ENCODE measurements at regions not wholly inside any gene's neighbourhood (a gene's known extent, or its start where the extent isn't known, plus 50 kb on each side); places are given as distances from the start of the nearest gene placed in this dataset.

GRCh38 chr5:112669328-112669963 lies 68.2 kb upstream of the APC start:
- DNase-seq = no peak
- intact Hi-C loops (cut with DNase I) = no loop called here

DNA sequence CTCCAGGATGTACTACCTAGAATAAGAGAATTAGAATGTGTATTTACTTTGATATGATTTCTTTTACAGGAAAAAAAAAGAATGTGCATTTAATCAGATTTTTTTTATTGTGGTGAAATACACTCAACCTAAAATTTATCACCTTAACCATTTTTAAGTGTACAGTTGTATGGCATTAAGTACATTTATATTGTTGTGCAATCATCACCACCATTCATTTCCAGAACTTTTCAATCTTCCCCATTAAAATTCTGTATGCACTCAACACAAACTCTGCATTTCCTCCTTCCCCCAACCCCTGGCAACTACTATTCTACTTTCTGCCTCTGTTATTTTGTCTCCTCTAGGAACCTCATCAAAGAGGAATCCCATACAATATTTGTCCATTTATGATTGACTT lies 66.0 kb upstream of the APC start:
- H3K27me3 ChIP-seq = no peaks in the 10 kb centered on the region
- H3K27ac ChIP-seq = no peak overlapping the region
- ATAC-seq (no peak), DNase-seq (no peak)
- no peak overlapping the region for H3K4me3 ChIP-seq
- no peaks in the 10 kb centered on the region for H3K9me3 ChIP-seq
- no peaks in the 10 kb centered on the region for H3K36me3 ChIP-seq (replicated peaks in 1 of 2; ENCODE audit: insufficient read depth in 1 of 2, low read depth in 2 of 2)
- intact Hi-C loops (cut with DNase I) = no loop called here
- no peaks in the 10 kb centered on the region for H3K4me1 ChIP-seq
- no peak for TF ChIP-seq POLR2A (IDR thresholded peaks at IDR 0.05)
- TF ChIP-seq, protein P1, sequence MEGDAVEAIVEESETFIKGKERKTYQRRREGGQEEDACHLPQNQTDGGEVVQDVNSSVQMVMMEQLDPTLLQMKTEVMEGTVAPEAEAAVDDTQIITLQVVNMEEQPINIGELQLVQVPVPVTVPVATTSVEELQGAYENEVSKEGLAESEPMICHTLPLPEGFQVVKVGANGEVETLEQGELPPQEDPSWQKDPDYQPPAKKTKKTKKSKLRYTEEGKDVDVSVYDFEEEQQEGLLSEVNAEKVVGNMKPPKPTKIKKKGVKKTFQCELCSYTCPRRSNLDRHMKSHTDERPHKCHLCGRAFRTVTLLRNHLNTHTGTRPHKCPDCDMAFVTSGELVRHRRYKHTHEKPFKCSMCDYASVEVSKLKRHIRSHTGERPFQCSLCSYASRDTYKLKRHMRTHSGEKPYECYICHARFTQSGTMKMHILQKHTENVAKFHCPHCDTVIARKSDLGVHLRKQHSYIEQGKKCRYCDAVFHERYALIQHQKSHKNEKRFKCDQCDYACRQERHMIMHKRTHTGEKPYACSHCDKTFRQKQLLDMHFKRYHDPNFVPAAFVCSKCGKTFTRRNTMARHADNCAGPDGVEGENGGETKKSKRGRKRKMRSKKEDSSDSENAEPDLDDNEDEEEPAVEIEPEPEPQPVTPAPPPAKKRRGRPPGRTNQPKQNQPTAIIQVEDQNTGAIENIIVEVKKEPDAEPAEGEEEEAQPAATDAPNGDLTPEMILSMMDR (IDR thresholded peaks at IDR 0.05) = no peak

More at GRCh38 chr5:112669328-112669963, 68.2 kb upstream of the APC start:
- no peaks in the 10 kb centered on the region for H3K9me3 ChIP-seq
- no peaks in the 10 kb centered on the region for H3K27me3 ChIP-seq
- no peaks in the 10 kb centered on the region for H3K36me3 ChIP-seq (replicated peaks in 1 of 2; ENCODE audit: insufficient read depth in 1 of 2, low read depth in 2 of 2)
- H3K27ac ChIP-seq = no peak overlapping the region
- H3K4me3 ChIP-seq = no peak overlapping the region
- ATAC-seq = no peak
- no peaks in the 10 kb centered on the region for H3K4me1 ChIP-seq
- WGBS, 2 donors = 81 to 91% methylated on average over 5 of the region's 5 CpGs
- TF ChIP-seq, protein P1 (IDR thresholded peaks at IDR 0.05) = no peak
- no peak for TF ChIP-seq POLR2A (IDR thresholded peaks at IDR 0.05)

- intact Hi-C loops (cut with DNase I) = no loop called here
- H3K27ac ChIP-seq = no peak overlapping the region
- H3K36me3 ChIP-seq (replicated peaks in 1 of 2; ENCODE audit: insufficient read depth in 1 of 2, low read depth in 2 of 2) = no peaks in the 10 kb centered on the region
- no peaks in the 10 kb centered on the region for H3K27me3 ChIP-seq
- H3K4me1 ChIP-seq = no peaks in the 10 kb centered on the region
- 43 to 68% methylated on average over 1 of the region's 1 CpG for WGBS, 2 donors
- H3K9me3 ChIP-seq = no peaks in the 10 kb centered on the region
- no peak for TF ChIP-seq POLR2A (IDR thresholded peaks at IDR 0.05)
- TF ChIP-seq, protein P1 (IDR thresholded peaks at IDR 0.05) = no peak
- no peak for DNase-seq
- H3K4me3 ChIP-seq = no peak overlapping the region
- no peak for ATAC-seq
Observed at GRCh38 chr5:112681481-112681908, 56.2 kb upstream of the APC start.

- DNase-seq = no peak
- 80 to 81% methylated on average over 3 of the region's 3 CpGs for WGBS, 2 donors
- no peaks in the 10 kb centered on the region for H3K27me3 ChIP-seq
- ATAC-seq = no peak
- no peaks in the 10 kb centered on the region for H3K9me3 ChIP-seq
- TF ChIP-seq, protein P1 (IDR thresholded peaks at IDR 0.05) = no peak
- no peak for TF ChIP-seq POLR2A (IDR thresholded peaks at IDR 0.05)
- H3K4me1 ChIP-seq = no peaks in the 10 kb centered on the region
- intact Hi-C loops (cut with DNase I) = no loop called here
- H3K36me3 ChIP-seq (replicated peaks in 1 of 2; ENCODE audit: insufficient read depth in 1 of 2, low read depth in 2 of 2) = no peaks in the 10 kb centered on the region
- no peak overlapping the region for H3K4me3 ChIP-seq
- no peak overlapping the region for H3K27ac ChIP-seq
Observed at GRCh38 chr5:112682621-112683061, 55.0 kb upstream of the APC start.

- WGBS, 2 donors = 68 to 70% methylated on average over 1 of the region's 1 CpG
- TF ChIP-seq POLR2A (IDR thresholded peaks at IDR 0.05) = no peak
- TF ChIP-seq, protein P1 (IDR thresholded peaks at IDR 0.05) = no peak
- H3K27me3 ChIP-seq = no peaks in the 10 kb centered on the region
- H3K4me3 ChIP-seq = no peak overlapping the region
- H3K36me3 ChIP-seq (replicated peaks in 1 of 2; ENCODE audit: insufficient read depth in 1 of 2, low read depth in 2 of 2) = no peaks in the 10 kb centered on the region
- DNase-seq (no peak), ATAC-seq (no peak)
- H3K9me3 ChIP-seq = no peaks in the 10 kb centered on the region
- H3K27ac ChIP-seq = no peak overlapping the region
- no peaks in the 10 kb centered on the region for H3K4me1 ChIP-seq
- intact Hi-C loops (cut with DNase I) = no loop called here
Observed at GRCh38 chr5:112684121-112684520, 53.6 kb upstream of the APC start.
